ENCODE measurements at regions not wholly inside any gene's neighbourhood (a gene's known extent, or its start where the extent isn't known, plus 50 kb on each side); places are given as distances from the start of the nearest gene placed in this dataset.

GRCh38 chr3:153976891-153977554 lies 144.2 kb upstream of the ARHGEF26 start:
- no peak for DNase-seq

GRCh38 chr3:153978006-153978405 lies 143.2 kb upstream of the ARHGEF26 start:
- DNase-seq = no peak

- no peak for DNase-seq
These were observed 141.6 kb upstream of the ARHGEF26 start for GRCh38 chr3:153979418-153980251.

- no peak for DNase-seq
These were observed 141.0 kb upstream of the ARHGEF26 start for GRCh38 chr3:153980252-153980590.

GRCh38 chr3:153997364-153997763 lies 123.8 kb upstream of the ARHGEF26 start:
- peak; percentile 4 for DNase-seq

- no peak for DNase-seq
These were observed 117.5 kb upstream of the ARHGEF26 start for GRCh38 chr3:154003649-154004048.

GRCh38 chr3:154011036-154011435 lies 110.2 kb upstream of the ARHGEF26 start:
- no peak for DNase-seq

GRCh38 chr3:154013736-154014135 lies 107.5 kb upstream of the ARHGEF26 start:
- DNase-seq = no peak

GRCh38 chr3:154015307-154015706 lies 105.9 kb upstream of the ARHGEF26 start:
- DNase-seq = no peak

GRCh38 chr3:154018100-154018696 lies 103.0 kb upstream of the ARHGEF26 start:
- no peak for DNase-seq

- DNase-seq = no peak
These were observed 98.6 kb upstream of the ARHGEF26 start for GRCh38 chr3:154022606-154023005.

GRCh38 chr3:154023148-154023547 lies 98.0 kb upstream of the ARHGEF26 start:
- peak; percentile 49 for DNase-seq

GRCh38 chr3:154025007-154025406 lies 96.2 kb upstream of the ARHGEF26 start:
- no peak for DNase-seq

- DNase-seq = no peak
These were observed 91.3 kb upstream of the ARHGEF26 start for GRCh38 chr3:154029926-154030325.

GRCh38 chr3:154034797-154035330 lies 86.3 kb upstream of the ARHGEF26 start:
- DNase-seq = no peak

- DNase-seq = no peak
These were observed 80.9 kb upstream of the ARHGEF26 start for GRCh38 chr3:154040283-154040682.

- no peak for DNase-seq
These were observed 76.5 kb upstream of the ARHGEF26 start for GRCh38 chr3:154044671-154045070.

- DNase-seq = no peak
These were observed 71.0 kb upstream of the ARHGEF26 start for GRCh38 chr3:154050216-154050615.

GRCh38 chr3:154050766-154051165 lies 70.4 kb upstream of the ARHGEF26 start:
- DNase-seq = no peak

GRCh38 chr3:154059833-154060232 lies 61.4 kb upstream of the ARHGEF26 start:
- DNase-seq = peak; percentile 3

- DNase-seq = peak; percentile 12
These were observed 60.8 kb upstream of the ARHGEF26 start for GRCh38 chr3:154060238-154061000.

- DNase-seq = no peak
These were observed 60.2 kb upstream of the ARHGEF26 start for GRCh38 chr3:154061001-154061370.
